Kidney (tissue), 13 donors: ENCODE measurements at regions not wholly inside any gene's neighbourhood (a gene's known extent, or its start where the extent isn't known, plus 50 kb on each side); places are given as distances from the start of the nearest gene placed in this dataset.

Experiments
- DNase-seq, 5 donors: peaks; one replicate each; pipeline ENCODE4 v3.0.0-alpha.2; 2013 to 2020
- FAIRE-seq: peaks from 2 replicates; lab custom pipeline; 2012; peaks lifted over from hg19 to GRCh38; lab: Jason Lieb, UNC
- H3K27ac ChIP-seq, 2 donors: one replicate each; pipeline ENCODE4 v1.7.0; 2013; ENCODE audit warnings: low read depth in 2 of 2, low read length in 2 of 2, inconsistent platforms in 1 of 2
- H3K27me3 ChIP-seq: one replicate; pipeline ENCODE4 v1.7.1; 2013; ENCODE audit warnings: low read length, inconsistent platforms; ENCODE audit not compliant: control insufficient read depth, insufficient read depth
- H3K36me3 ChIP-seq, 3 donors: one replicate each; pipeline versions ENCODE4 v1.7.0 to v1.7.1; 2013; ENCODE audit warnings: low read length in 3 of 3, control low read depth in 1 of 3, inconsistent platforms in 1 of 3; ENCODE audit not compliant: insufficient read depth in 3 of 3, control insufficient read depth in 2 of 3
- H3K4me1 ChIP-seq, 3 donors: one replicate each; pipeline versions ENCODE4 v1.7.0 to v1.7.1; 2013; ENCODE audit warnings: low read length in 3 of 3, inconsistent platforms in 1 of 3, low read depth in 1 of 3; ENCODE audit not compliant: control insufficient read depth in 2 of 3, insufficient read depth in 2 of 3
- H3K4me3 ChIP-seq, 3 donors: one replicate each; pipeline versions ENCODE4 v1.7.0 to v1.8.1; 2013; ENCODE audit warnings: low read length in 3 of 3, control low read depth in 1 of 3, inconsistent platforms in 1 of 3
- H3K9ac ChIP-seq, 3 donors: one replicate each; pipeline versions ENCODE4 v1.7.0 to v1.7.1; 2013; ENCODE audit warnings: low read length in 3 of 3, control low read depth in 1 of 3, inconsistent platforms in 1 of 3
- H3K9me3 ChIP-seq, 3 donors: one replicate each; pipeline versions ENCODE4 v1.7.0 to v1.7.1; 2013; ENCODE audit warnings: low read length in 3 of 3, control low read depth in 1 of 3, inconsistent platforms in 1 of 3; ENCODE audit not compliant: control insufficient read depth in 2 of 3, insufficient read depth in 1 of 3
- intact Hi-C: fragments of 100-400 bp; cut with DNase I; formaldehyde crosslinking; loops from one replicate; pipeline ENCODE4 v1.11.1; 2022
- TF ChIP-seq, protein P1 (sequence below): IDR thresholded peaks from 3 replicates; pipeline ENCODE4 v1.5.1; 2012; ENCODE audit warnings: mild to moderate bottlenecking, moderate library complexity, borderline replicate concordance; ENCODE audit not compliant: insufficient read depth; ENCODE audit errors: extremely low read depth
- donor health status: control.
- donor health status: control.
- donor health status: control.
- donor health status: control.
- donor health status: control.
- donor health status: DM: yes; HTN: yes; CAD: no.
- donor health status: Normal renal cell carcinoma (clear cell type).

DNA sequence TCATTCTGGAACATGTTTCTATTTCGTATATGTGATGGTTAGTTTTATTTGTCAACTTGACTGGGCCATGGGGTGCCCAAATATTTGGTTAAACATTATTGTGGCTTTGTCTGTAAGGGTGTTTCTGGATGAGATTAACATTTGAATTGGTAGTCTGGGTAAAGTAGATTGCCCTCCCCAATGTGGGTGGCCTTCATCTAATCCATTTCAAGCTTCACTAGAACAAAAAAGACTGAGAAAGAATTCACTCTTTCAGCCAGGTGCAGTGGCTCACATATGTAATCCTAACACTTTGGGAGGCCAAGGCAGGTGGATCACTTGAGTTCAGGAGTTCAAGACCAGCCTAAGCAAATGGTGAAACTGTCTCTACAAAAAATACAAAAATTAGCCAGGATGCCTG, 55.7 kb upstream of the TANC1 start:
- FAIRE-seq: no peak
- no peaks in the 10 kb centered on the region for H3K27me3 ChIP-seq

GRCh38 chr2:158914066-158914465, 54.4 kb upstream of the TANC1 start:
- Histone ChIP-seq H3K27me3 (no peaks in the 10 kb centered on the region), H3K4me1 (no peaks in the 10 kb centered on the region), H3K4me3 (no peak overlapping the region), H3K27ac (no peak overlapping the region), H3K9ac (no peak overlapping the region), H3K9me3 (no peaks in the 10 kb centered on the region), H3K36me3 (no peaks in the 10 kb centered on the region)
- intact Hi-C loops: no loop called here
- DNase-seq: no peak
- no peak for FAIRE-seq
- TF ChIP-seq, protein P1, sequence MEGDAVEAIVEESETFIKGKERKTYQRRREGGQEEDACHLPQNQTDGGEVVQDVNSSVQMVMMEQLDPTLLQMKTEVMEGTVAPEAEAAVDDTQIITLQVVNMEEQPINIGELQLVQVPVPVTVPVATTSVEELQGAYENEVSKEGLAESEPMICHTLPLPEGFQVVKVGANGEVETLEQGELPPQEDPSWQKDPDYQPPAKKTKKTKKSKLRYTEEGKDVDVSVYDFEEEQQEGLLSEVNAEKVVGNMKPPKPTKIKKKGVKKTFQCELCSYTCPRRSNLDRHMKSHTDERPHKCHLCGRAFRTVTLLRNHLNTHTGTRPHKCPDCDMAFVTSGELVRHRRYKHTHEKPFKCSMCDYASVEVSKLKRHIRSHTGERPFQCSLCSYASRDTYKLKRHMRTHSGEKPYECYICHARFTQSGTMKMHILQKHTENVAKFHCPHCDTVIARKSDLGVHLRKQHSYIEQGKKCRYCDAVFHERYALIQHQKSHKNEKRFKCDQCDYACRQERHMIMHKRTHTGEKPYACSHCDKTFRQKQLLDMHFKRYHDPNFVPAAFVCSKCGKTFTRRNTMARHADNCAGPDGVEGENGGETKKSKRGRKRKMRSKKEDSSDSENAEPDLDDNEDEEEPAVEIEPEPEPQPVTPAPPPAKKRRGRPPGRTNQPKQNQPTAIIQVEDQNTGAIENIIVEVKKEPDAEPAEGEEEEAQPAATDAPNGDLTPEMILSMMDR: no peak

More for the DNA sequence above, 55.7 kb upstream of the TANC1 start:
- Histone ChIP-seq H3K4me3 (no peak overlapping the region), H3K4me1 (no peaks in the 10 kb centered on the region), H3K36me3 (no peaks in the 10 kb centered on the region), H3K9ac (no peak overlapping the region), H3K27ac (no peak overlapping the region), H3K9me3 (no peaks in the 10 kb centered on the region)
- intact Hi-C loops: no loop called here
- DNase-seq: no peak
- TF ChIP-seq, protein P1: no peak

GRCh38 chr2:158914731-158915130, 53.7 kb upstream of the TANC1 start:
- DNase-seq (no peak), FAIRE-seq (no peak)
- H3K36me3 ChIP-seq: no peaks in the 10 kb centered on the region
- no peaks in the 10 kb centered on the region for H3K27me3 ChIP-seq
- no peak overlapping the region for H3K27ac ChIP-seq
- H3K9ac ChIP-seq: no peak overlapping the region
- no peak overlapping the region for H3K4me3 ChIP-seq
- H3K9me3 ChIP-seq: no peaks in the 10 kb centered on the region
- intact Hi-C loops: no loop called here
- H3K4me1 ChIP-seq: no peaks in the 10 kb centered on the region
- TF ChIP-seq, protein P1: no peak

- Histone ChIP-seq H3K9ac (no peak overlapping the region), H3K36me3 (no peaks in the 10 kb centered on the region), H3K9me3 (no peaks in the 10 kb centered on the region), H3K4me3 (no peak overlapping the region), H3K27ac (no peak overlapping the region), H3K4me1 (no peaks in the 10 kb centered on the region), H3K27me3 (no peaks in the 10 kb centered on the region)
- intact Hi-C loops: no loop called here
- no peak for FAIRE-seq
- peak in 1 of 5 donors; percentile 85 for DNase-seq
- TF ChIP-seq, protein P1: no peak
These were observed 51.3 kb upstream of the TANC1 start for GRCh38 chr2:158917121-158917520.
